Osteoblast (primary cell): ENCODE measurements at regions not wholly inside any gene's neighbourhood (a gene's known extent, or its start where the extent isn't known, plus 50 kb on each side); places are given as distances from the start of the nearest gene placed in this dataset.
"Not testable (repeated sequence)": the region's sequence is repeated elsewhere in the genome, so short reads cannot be mapped to it uniquely, and the experiment has no call there.

Experiments used
- DNase-seq: peaks from one replicate; pipeline ENCODE4 v3.0.0; 2011; ENCODE audit warnings: low spot score, mixed read lengths; ENCODE audit not compliant: insufficient read length; ENCODE audit errors: missing footprints
- H2AFZ ChIP-seq: 2 replicates; pipeline ENCODE4 v1.6.0; 2011; ENCODE audit warnings: mild to moderate bottlenecking, low read length
- H3K27ac ChIP-seq: 2 replicates; pipeline ENCODE4 v1.5.1; 2011; ENCODE audit warnings: mild to moderate bottlenecking, low read depth, low read length, moderate library complexity
- H3K27me3 ChIP-seq: 2 replicates; pipeline ENCODE4 v1.6.0; 2012; ENCODE audit warnings: mild to moderate bottlenecking, control low read depth, inconsistent platforms, low read length, moderate library complexity; ENCODE audit not compliant: insufficient read depth
- H3K36me3 ChIP-seq: 2 replicates; pipeline ENCODE4 v1.5.1; 2011; ENCODE audit warnings: mild to moderate bottlenecking, low read length, control low read depth, moderate library complexity; ENCODE audit not compliant: insufficient read depth
- H3K4me1 ChIP-seq: 2 replicates; pipeline ENCODE4 v1.5.1; 2011; ENCODE audit warnings: mild to moderate bottlenecking, low read length, control low read depth, moderate library complexity; ENCODE audit not compliant: insufficient read depth
- H3K4me2 ChIP-seq: 2 replicates; pipeline ENCODE4 v1.6.0; 2011; ENCODE audit warnings: mild to moderate bottlenecking, low read length; ENCODE audit not compliant: insufficient read depth
- H3K4me3 ChIP-seq: fragments of 200-600 bp; sonication (generic); 3 replicates; pipeline ENCODE4 v1.5.1; 2012; ENCODE audit warnings: mild to moderate bottlenecking, low read length, inconsistent platforms; ENCODE audit not compliant: insufficient read depth
- H3K79me2 ChIP-seq: 2 replicates; pipeline ENCODE4 v1.6.0; 2012; ENCODE audit warnings: mild to moderate bottlenecking, low read length, control low read depth, inconsistent platforms; ENCODE audit not compliant: insufficient read depth
- H3K9me3 ChIP-seq: 2 replicates; pipeline ENCODE4 v1.5.1; 2011; ENCODE audit warnings: low read depth, low read length, control low read depth
- H4K20me1 ChIP-seq: 2 replicates; pipeline ENCODE4 v1.6.0; 2012; ENCODE audit warnings: mild to moderate bottlenecking, low read length, control low read depth; ENCODE audit not compliant: insufficient read depth
- TF ChIP-seq, protein P1 (sequence below): IDR thresholded peaks from 2 replicates; pipeline ENCODE4 v1.5.1; 2011; ENCODE audit warnings: mild to moderate bottlenecking, low read depth, low read length, moderate library complexity; ENCODE audit errors: extremely low read depth

DNA sequence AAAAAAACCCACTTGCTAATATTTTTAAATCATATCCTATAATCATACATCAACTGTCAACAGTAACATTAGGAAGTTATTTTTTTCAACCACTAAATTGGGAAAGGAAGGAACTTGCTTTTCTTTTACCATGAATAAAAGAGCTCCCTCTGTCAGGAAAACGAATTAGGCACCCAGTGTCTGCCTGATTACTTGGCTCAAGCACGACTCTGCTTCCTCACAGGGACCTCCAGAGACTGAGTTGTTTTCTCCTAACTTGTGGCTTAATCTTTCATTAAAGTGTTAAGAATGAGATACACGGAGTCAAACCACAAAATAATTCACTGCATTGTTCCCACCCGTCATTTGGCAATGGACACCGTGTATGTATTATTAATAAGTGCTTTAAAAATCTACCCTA lies 1405.1 kb upstream of the EYS start:
- Histone ChIP-seq H3K27me3 (no peaks in the 10 kb centered on the region), H2AFZ (no peak overlapping the region), H3K4me3 (no peak overlapping the region), H3K27ac (no peak overlapping the region), H3K36me3 (no peaks in the 10 kb centered on the region), H3K4me1 (no peaks in the 10 kb centered on the region), H4K20me1 (no peaks in the 10 kb centered on the region), H3K79me2 (no peaks in the 10 kb centered on the region), H3K9me3 (no peaks in the 10 kb centered on the region), H3K4me2 (no peak overlapping the region)
- TF ChIP-seq, protein P1, sequence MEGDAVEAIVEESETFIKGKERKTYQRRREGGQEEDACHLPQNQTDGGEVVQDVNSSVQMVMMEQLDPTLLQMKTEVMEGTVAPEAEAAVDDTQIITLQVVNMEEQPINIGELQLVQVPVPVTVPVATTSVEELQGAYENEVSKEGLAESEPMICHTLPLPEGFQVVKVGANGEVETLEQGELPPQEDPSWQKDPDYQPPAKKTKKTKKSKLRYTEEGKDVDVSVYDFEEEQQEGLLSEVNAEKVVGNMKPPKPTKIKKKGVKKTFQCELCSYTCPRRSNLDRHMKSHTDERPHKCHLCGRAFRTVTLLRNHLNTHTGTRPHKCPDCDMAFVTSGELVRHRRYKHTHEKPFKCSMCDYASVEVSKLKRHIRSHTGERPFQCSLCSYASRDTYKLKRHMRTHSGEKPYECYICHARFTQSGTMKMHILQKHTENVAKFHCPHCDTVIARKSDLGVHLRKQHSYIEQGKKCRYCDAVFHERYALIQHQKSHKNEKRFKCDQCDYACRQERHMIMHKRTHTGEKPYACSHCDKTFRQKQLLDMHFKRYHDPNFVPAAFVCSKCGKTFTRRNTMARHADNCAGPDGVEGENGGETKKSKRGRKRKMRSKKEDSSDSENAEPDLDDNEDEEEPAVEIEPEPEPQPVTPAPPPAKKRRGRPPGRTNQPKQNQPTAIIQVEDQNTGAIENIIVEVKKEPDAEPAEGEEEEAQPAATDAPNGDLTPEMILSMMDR = no peak
- no peak for DNase-seq

DNA sequence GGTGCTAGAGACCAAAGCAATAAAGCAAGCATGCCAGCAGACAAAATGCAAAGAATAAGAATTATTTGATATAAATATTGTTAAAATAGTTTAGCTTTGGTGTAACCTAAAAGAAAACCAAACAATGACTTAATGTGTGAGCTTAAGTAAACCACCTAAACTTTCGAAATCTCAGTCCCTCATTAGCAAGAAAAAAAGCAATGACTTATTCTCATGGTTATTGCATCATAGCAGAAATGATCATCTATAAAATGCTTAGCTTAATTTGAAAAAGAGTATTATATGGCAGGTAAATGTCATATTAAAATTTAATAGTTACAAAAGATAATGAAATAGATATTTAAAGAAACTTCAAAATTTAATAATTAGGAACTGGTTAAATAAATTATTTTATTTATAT lies 1395.7 kb upstream of the EYS start:
- Histone ChIP-seq H3K4me2 (no peak overlapping the region), H2AFZ (no peak overlapping the region), H3K27me3 (no peaks in the 10 kb centered on the region), H3K36me3 (no peaks in the 10 kb centered on the region), H4K20me1 (no peaks in the 10 kb centered on the region), H3K79me2 (no peaks in the 10 kb centered on the region), H3K4me1 (no peaks in the 10 kb centered on the region), H3K4me3 (no peak overlapping the region), H3K27ac (no peak overlapping the region), H3K9me3 (no peaks in the 10 kb centered on the region)
- TF ChIP-seq, protein P1 = no peak
- DNase-seq = no peak

DNA sequence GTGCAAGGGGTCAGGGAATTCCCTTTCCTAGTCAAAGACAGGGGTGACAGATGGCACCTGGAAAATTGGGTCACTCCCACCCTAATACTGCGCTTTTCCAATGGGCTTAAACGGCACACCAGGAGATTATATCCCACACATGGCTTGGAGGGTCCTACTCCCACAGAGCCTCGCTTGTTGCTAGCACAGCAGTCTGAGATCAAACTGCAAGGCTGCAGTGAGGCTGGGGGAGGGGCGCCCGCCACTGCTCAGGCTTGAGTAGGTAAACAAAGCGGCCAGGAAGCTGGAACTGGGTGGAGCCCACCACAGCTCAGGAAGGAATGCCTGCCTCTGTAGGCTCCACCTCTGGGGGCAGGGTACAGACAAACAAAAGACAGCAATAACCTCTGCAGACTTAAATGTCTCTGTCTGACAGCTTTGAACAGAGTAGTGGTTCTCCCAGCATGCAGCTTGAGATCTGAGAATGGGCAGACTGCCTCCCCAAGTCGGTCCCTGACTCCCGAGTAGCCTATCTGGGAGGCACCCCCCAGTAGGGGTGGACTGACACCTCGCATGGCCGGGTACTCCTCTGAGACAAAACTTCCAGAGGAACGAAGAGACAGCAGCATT lies 1388.7 kb upstream of the EYS start:
- H3K4me2 ChIP-seq, H3K4me1 ChIP-seq, H3K79me2 ChIP-seq, H2AFZ ChIP-seq, H3K9me3 ChIP-seq, H3K4me3 ChIP-seq, DNase-seq, H4K20me1 ChIP-seq, H3K27ac ChIP-seq, H3K27me3 ChIP-seq, H3K36me3 ChIP-seq: not testable (repeated sequence)

DNA sequence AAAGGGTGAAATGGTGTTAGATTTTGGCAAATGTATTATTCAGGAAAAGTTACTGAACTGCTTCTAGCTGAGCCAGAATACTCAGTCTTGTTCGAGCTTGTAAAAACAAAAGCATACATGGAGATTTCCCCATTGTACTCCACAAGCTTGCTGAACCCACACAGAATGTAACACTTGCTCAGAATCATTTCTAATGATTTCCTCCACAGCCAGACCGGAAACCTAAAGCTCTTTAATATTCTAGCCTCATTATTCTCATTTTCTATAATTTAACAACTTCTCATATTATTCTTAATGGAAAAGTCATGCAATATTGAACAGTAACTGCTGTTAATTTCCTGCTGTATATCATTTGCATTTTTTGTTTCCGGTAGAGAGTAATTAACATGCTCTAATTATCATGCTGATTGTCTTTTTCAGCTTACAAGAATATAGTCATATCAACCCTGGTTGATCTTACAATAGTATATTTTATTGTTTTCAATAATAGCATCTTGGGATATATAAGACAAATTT lies 1387.5 kb upstream of the EYS start:
- no peaks in the 10 kb centered on the region for H3K79me2 ChIP-seq
- no peak for DNase-seq

More for the DNA sequence above, 1387.5 kb upstream of the EYS start:
- Histone ChIP-seq H4K20me1 (no peaks in the 10 kb centered on the region), H2AFZ (no peak overlapping the region), H3K27ac (no peak overlapping the region), H3K27me3 (no peaks in the 10 kb centered on the region), H3K36me3 (no peaks in the 10 kb centered on the region), H3K4me2 (no peak overlapping the region), H3K9me3 (no peaks in the 10 kb centered on the region), H3K4me3 (no peak overlapping the region), H3K4me1 (no peaks in the 10 kb centered on the region)
- TF ChIP-seq, protein P1 = no peak
